ENCODE measurements at regions not wholly inside any gene's neighbourhood (a gene's known extent, or its start where the extent isn't known, plus 50 kb on each side); places are given as distances from the start of the nearest gene placed in this dataset.

DNA sequence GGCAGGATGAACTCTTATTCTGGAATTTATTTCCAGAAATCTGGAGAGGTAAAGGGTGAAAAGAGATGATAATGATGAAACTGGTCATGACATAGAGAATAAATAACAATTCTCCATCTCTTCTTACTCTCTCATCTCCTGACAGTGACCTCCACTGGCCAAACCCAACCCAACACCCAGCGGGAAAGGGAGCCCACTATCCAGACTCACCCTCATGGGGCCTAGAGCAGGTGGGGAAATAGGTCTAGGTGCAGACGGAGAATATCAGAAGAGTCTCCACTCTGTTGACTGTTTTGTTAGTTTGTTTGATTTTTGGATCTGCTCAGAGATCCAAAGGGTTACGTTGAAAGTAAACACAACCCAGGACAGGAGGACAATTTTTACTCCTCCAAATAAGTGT is 263.2 kb upstream of the PARD3B start:
- Mint-ChIP-seq H3K36me3 (ENCODE audit: low read depth) (no peaks in the 10 kb centered on the region), H3K9me3 (no peaks in the 10 kb centered on the region), H3K4me3 (no peak overlapping the region), H3K27ac (no peak overlapping the region), H3K4me1 (ENCODE audit: low read depth) (no peaks in the 10 kb centered on the region), H3K27me3 (ENCODE audit: low read depth) (peaks cover 33% of the 10 kb centered on the region)
- no peak for DNase-seq (ENCODE audit: low spot score)

DNA sequence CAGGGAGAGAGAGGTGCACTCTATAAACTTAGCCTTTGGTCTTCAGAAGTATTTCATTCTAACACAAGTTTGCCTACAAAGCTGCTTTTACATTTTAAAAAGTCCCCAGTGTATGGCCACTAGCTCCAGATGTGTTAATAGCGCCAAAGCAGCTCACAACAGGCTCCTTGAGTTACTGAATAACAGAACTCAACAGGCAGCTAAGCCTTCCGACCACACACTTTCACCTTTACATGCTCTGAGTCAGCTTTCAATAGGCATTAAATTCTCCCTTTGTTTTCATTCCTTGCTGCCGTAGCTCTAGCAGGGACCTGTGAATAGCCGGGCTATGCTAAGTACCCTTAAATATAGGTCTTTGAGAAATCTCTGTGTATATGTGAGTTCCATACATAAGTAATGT is 262.8 kb upstream of the PARD3B start:
- Mint-ChIP-seq H3K27me3 (ENCODE audit: low read depth) (peaks cover 31% of the 10 kb centered on the region), H3K27ac (no peak overlapping the region), H3K4me1 (ENCODE audit: low read depth) (no peaks in the 10 kb centered on the region), H3K9me3 (no peaks in the 10 kb centered on the region), H3K4me3 (no peak overlapping the region), H3K36me3 (ENCODE audit: low read depth) (no peaks in the 10 kb centered on the region)
- DNase-seq (ENCODE audit: low spot score): no peak

DNA sequence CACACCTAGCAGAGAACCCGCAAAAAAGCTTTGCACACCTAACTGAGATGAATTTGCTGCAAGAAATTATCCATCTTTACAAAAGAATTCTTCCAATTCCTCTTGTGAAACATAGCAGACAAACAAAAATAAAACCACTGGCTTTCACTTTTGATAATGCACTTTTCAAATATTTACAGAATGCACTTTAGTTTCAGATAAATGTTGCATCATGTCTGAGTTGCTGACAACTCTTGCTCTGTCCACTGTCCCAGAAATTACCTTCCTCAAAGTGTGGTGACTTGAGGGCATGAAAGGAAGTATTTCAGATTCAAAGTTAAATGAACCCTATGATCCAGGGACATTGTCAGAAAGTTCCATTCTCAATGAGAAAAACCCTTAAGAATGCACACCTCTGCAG is 256.2 kb upstream of the PARD3B start:
- peaks cover 22% of the 10 kb centered on the region for H3K27me3 Mint-ChIP-seq (ENCODE audit: low read depth)
- DNase-seq (ENCODE audit: low spot score): no peak
- H3K27ac Mint-ChIP-seq: no peak overlapping the region
- H3K4me1 Mint-ChIP-seq (ENCODE audit: low read depth): no peaks in the 10 kb centered on the region
- H3K9me3 Mint-ChIP-seq: no peaks in the 10 kb centered on the region
- no peaks in the 10 kb centered on the region for H3K36me3 Mint-ChIP-seq (ENCODE audit: low read depth)
- no peak overlapping the region for H3K4me3 Mint-ChIP-seq

DNA sequence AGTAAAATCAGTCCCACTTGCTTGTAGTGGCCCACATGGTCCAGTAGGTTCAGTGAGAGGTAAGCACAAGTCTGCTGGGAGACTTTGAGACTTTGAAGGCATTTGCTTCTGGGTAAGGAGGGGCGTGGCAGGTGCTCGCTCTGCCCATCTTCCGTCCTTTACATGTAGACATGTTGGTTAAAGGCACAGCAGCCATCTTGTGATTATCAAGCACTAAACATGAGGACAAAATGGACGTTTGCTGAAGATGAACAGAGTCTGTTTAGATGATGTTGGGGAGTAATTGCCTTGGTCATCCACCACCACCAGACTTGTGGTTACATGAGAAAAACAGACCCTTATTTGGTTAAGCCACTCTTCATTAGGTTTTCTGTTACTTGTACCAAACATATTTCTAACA is 252.8 kb upstream of the PARD3B start:
- H3K4me3 Mint-ChIP-seq: no peak overlapping the region
- DNase-seq (ENCODE audit: low spot score): no peak
- H3K27me3 Mint-ChIP-seq (ENCODE audit: low read depth): peaks cover 19% of the 10 kb centered on the region
- H3K27ac Mint-ChIP-seq: no peak overlapping the region
- no peaks in the 10 kb centered on the region for H3K9me3 Mint-ChIP-seq
- H3K36me3 Mint-ChIP-seq (ENCODE audit: low read depth): no peaks in the 10 kb centered on the region
- H3K4me1 Mint-ChIP-seq (ENCODE audit: low read depth): no peaks in the 10 kb centered on the region

DNA sequence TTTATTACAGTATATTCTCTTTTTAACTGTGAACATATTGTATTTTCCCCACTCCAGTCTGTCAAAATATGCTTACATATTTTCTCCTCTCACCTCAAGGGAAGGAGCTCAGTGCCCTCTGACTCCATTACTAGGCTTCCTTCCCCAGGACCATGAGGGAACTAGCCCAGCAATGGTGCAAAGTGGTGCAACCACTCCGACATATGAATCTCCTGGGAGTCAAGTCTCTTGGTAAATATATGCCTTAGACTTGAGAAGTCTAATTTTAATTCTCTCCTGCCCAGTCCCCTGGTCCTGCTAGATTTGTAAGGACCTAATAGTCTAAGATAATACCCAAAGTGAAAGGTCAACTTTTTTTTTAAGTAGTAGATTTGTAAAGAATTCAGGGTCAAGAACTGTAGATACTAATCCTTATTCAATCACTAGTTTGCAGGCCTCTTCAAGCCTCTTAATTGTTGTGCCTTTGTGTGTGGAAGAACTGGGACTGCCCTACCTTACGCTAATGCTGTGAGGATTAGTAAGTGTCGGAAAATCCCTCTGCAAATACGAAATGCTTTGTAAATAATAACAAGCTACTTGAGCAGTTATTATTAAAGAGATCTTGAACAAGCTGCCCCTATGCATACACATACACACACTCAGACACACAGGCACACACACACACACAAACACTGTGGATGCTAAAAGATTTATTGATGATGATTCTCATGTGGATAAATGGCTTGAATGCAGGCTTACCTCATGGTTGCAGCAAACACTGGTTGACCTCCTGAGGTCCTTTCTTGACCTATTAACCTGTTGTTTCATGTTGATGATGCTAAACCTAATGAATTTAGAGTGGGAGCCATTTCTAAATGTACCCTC is 251.2 kb upstream of the PARD3B start:
- peaks cover 16% of the 10 kb centered on the region for H3K27me3 Mint-ChIP-seq (ENCODE audit: low read depth)
- H3K9me3 Mint-ChIP-seq: no peaks in the 10 kb centered on the region
- H3K36me3 Mint-ChIP-seq (ENCODE audit: low read depth): no peaks in the 10 kb centered on the region
- no peak overlapping the region for H3K4me3 Mint-ChIP-seq
- H3K27ac Mint-ChIP-seq: no peak overlapping the region
- DNase-seq (ENCODE audit: low spot score): no peak
- no peaks in the 10 kb centered on the region for H3K4me1 Mint-ChIP-seq (ENCODE audit: low read depth)

DNA sequence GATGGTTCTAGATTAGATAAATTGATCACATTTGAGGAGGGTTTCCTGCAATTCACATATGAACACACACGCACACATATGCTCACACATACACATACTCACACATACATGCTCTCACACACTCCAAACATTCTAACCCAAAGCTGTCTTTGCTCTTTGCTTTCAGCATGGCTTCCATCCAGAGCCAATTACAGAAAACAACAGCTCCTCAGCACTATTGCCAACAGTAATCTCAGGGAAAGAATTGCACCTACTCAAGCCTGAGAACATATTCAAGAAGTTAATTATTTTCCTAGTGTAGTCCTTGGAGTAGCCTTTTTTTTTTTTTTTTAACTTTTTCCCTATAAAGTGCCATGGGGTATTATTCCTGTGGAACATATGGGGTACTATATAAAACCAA is 246.9 kb upstream of the PARD3B start:
- no peaks in the 10 kb centered on the region for H3K4me1 Mint-ChIP-seq (ENCODE audit: low read depth)
- H3K4me3 Mint-ChIP-seq: no peak overlapping the region
- DNase-seq (ENCODE audit: low spot score): no peak
- H3K36me3 Mint-ChIP-seq (ENCODE audit: low read depth): no peaks in the 10 kb centered on the region
- H3K27ac Mint-ChIP-seq: no peak overlapping the region
- no peaks in the 10 kb centered on the region for H3K9me3 Mint-ChIP-seq
- peaks cover 11% of the 10 kb centered on the region for H3K27me3 Mint-ChIP-seq (ENCODE audit: low read depth)

DNA sequence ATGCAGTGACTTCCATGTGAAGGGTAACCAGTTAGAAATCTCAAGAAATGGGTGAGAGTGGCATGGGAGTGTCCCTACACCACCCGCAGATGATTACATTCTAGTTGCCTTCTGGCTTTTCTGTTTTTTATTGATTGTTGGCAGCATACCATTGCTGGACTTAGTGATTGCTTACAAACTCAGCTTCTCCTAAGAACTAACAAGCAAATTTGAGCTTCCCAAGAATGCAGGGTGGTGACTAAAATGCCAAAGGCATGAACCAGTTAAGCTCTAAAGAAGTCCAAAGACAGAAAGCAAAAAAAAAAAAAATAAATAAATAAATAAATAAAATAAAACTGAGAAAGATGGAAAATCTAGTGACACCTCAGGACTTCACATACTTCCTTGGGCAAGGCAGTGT is 245.5 kb upstream of the PARD3B start:
- Mint-ChIP-seq H3K27me3 (ENCODE audit: low read depth) (peaks cover 9% of the 10 kb centered on the region), H3K4me1 (ENCODE audit: low read depth) (no peaks in the 10 kb centered on the region), H3K36me3 (ENCODE audit: low read depth) (no peaks in the 10 kb centered on the region), H3K4me3 (no peak overlapping the region), H3K27ac (no peak overlapping the region), H3K9me3 (no peaks in the 10 kb centered on the region)
- DNase-seq (ENCODE audit: low spot score): no peak

DNA sequence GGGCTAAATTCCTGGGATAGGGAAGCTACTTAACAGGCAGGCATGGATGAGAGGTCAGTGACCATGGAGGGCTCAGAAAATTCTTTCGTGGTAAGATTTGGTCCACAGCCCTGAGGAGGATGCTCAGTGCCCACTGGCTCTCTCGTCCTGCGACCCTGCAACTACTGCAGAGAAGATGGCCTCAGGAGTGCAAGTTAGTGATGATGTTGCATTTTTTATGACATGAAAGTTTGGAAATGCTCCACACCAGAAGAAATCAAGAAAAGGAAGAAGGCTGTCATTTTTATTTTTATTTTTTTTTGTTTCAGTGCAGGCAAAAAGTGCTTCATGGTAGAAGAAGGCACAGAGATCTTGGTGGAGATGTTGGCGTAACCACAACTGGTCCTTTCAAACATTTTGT is 238.6 kb upstream of the PARD3B start:
- H3K36me3 Mint-ChIP-seq (ENCODE audit: low read depth): no peaks in the 10 kb centered on the region
- H3K4me1 Mint-ChIP-seq (ENCODE audit: low read depth): no peaks in the 10 kb centered on the region
- no peak overlapping the region for H3K27ac Mint-ChIP-seq
- no peak for DNase-seq (ENCODE audit: low spot score)
- H3K27me3 Mint-ChIP-seq (ENCODE audit: low read depth): peaks cover 8% of the 10 kb centered on the region
- H3K4me3 Mint-ChIP-seq: no peak overlapping the region
- H3K9me3 Mint-ChIP-seq: no peaks in the 10 kb centered on the region

DNA sequence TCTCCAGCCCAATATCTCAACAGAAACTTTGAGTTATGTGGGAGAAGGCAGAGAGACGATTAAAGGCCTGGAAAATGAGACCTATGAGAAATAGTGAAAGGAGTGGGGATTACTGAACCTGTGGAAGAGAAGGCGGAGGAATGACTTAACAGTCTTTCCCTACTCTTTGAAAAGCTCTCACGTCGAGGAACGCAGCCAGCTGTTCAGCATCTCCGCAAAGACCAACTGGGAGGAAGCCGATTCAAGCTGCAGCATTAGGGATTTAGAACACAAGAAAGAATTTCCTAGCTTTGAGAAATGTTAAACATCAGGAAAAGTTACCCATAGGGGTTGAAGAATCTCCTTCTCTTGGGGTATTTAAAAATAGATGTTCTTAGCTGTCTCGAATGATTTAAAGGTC is 233.2 kb upstream of the PARD3B start:
- peaks cover 9% of the 10 kb centered on the region for H3K27me3 Mint-ChIP-seq (ENCODE audit: low read depth)
- no peaks in the 10 kb centered on the region for H3K4me1 Mint-ChIP-seq (ENCODE audit: low read depth)
- no peak overlapping the region for H3K4me3 Mint-ChIP-seq
- no peak for DNase-seq (ENCODE audit: low spot score)
- H3K27ac Mint-ChIP-seq: no peak overlapping the region
- H3K9me3 Mint-ChIP-seq: no peaks in the 10 kb centered on the region
- no peaks in the 10 kb centered on the region for H3K36me3 Mint-ChIP-seq (ENCODE audit: low read depth)

DNA sequence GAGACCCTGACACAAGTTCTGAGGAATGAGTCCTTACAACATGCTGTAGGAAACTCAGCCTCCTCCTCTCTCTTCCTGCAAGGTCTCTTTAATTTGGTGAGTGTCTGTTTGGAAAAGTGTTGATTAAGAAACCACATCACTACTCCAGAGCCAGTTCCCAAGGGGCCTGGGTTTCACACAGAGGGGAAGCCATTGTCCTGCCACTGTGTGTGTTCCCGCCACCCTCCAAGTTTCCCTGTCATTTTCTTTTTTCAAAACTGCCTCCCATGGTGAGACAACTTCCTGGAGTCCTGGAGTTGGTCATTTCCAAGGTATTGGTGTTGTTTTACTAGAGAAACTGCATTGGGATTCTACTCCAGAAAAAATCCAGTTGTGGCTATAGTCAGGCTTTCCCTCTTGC is 232.0 kb upstream of the PARD3B start:
- no peaks in the 10 kb centered on the region for H3K36me3 Mint-ChIP-seq (ENCODE audit: low read depth)
- H3K4me1 Mint-ChIP-seq (ENCODE audit: low read depth): no peaks in the 10 kb centered on the region
- no peak overlapping the region for H3K4me3 Mint-ChIP-seq
- no peak overlapping the region for H3K27ac Mint-ChIP-seq
- no peak for DNase-seq (ENCODE audit: low spot score)
- H3K9me3 Mint-ChIP-seq: no peaks in the 10 kb centered on the region
- H3K27me3 Mint-ChIP-seq (ENCODE audit: low read depth): peaks cover 18% of the 10 kb centered on the region

DNA sequence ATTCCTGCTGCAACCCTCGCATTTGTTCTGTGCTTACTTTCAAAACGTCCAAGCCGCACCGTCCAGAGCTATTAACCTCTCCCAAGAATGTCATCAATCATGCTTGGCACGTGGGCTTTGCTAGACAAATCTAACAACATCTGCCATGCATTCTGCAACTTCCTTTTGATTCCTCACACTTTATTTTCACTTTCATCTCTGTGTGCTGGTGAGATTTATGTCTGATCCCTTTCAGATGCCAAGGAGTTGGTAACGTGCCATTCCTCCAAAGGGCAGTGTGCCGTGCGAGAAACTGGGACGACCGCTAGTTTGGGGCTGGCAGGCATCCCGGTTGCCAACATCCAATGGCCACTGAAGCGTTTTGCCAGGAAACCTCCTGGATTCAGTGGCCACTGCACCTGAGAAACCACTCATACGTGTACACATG is 230.0 kb upstream of the PARD3B start:
- H3K27ac Mint-ChIP-seq: no peak overlapping the region

DNA sequence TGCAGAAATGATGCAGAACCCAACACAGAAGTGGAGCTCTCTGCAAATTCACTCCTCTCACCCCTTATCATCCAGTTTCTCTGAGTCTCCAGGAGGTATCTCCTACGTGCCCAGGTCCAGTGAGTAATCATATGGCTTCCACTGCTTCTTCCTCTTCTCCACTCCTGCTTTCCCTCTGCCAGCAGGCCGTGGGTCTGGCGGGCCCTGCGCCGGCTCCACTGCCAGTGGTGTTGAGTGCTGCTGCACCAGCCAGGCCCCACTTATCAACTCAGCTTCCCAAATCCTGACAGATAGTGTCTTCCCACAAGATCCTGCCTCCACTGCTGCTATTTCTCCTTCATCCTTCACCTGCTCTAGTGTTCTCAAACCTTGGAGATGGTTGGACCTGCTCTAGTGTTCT is 227.6 kb upstream of the PARD3B start:
- H3K27ac Mint-ChIP-seq: no peak overlapping the region
- H3K9me3 Mint-ChIP-seq: no peaks in the 10 kb centered on the region
- DNase-seq (ENCODE audit: low spot score): no peak
- no peak overlapping the region for H3K4me3 Mint-ChIP-seq
- no peaks in the 10 kb centered on the region for H3K36me3 Mint-ChIP-seq (ENCODE audit: low read depth)
- H3K27me3 Mint-ChIP-seq (ENCODE audit: low read depth): peaks cover 27% of the 10 kb centered on the region
- H3K4me1 Mint-ChIP-seq (ENCODE audit: low read depth): peaks cover 4% of the 10 kb centered on the region

More for the DNA sequence above, 230.0 kb upstream of the PARD3B start:
- Mint-ChIP-seq H3K36me3 (ENCODE audit: low read depth) (no peaks in the 10 kb centered on the region), H3K27me3 (ENCODE audit: low read depth) (peaks cover 21% of the 10 kb centered on the region), H3K9me3 (no peaks in the 10 kb centered on the region), H3K4me1 (ENCODE audit: low read depth) (no peaks in the 10 kb centered on the region), H3K4me3 (no peak overlapping the region)
- DNase-seq (ENCODE audit: low spot score): no peak

DNA sequence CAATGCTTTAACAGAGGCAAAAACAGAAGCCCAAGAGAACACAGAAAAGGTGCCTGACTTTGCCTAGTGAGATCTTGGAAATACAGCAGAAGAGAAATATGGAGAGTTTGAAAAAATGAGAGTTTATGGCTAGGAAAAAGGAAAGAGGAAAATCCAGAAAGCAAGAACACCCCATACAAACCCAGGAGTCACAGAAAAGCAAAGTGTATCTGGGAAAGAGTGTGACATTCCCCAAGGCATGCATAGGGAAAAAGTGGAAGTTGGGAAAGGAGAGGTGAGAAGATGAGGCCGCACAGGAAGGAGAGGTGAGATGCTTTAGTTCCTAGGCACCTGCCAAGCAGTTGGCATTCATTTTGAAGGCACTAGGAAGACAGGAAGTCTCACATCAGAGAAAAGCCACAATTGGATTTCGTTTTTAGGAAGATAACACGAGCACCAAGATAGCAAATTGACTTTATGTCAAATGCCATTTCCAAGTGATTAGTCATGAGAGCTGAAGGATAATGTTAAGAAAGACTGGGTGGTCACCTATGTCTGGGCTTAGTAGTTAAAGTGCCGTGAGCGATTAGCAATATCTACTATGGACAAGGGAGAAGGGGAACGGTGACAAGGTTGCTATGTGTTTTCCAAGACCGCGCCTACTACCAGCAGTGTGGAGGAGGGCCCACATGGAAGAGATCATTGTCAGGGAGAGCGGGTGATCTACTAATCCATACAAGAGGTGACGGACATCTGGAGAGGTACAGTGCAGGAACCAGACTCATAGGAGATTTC is 224.1 kb upstream of the PARD3B start:
- Mint-ChIP-seq H3K36me3 (ENCODE audit: low read depth) (no peaks in the 10 kb centered on the region), H3K27me3 (ENCODE audit: low read depth) (peaks cover 30% of the 10 kb centered on the region), H3K4me1 (ENCODE audit: low read depth) (peaks cover 6% of the 10 kb centered on the region), H3K27ac (no peak overlapping the region), H3K4me3 (no peak overlapping the region), H3K9me3 (no peaks in the 10 kb centered on the region)
- DNase-seq (ENCODE audit: low spot score): no peak

DNA sequence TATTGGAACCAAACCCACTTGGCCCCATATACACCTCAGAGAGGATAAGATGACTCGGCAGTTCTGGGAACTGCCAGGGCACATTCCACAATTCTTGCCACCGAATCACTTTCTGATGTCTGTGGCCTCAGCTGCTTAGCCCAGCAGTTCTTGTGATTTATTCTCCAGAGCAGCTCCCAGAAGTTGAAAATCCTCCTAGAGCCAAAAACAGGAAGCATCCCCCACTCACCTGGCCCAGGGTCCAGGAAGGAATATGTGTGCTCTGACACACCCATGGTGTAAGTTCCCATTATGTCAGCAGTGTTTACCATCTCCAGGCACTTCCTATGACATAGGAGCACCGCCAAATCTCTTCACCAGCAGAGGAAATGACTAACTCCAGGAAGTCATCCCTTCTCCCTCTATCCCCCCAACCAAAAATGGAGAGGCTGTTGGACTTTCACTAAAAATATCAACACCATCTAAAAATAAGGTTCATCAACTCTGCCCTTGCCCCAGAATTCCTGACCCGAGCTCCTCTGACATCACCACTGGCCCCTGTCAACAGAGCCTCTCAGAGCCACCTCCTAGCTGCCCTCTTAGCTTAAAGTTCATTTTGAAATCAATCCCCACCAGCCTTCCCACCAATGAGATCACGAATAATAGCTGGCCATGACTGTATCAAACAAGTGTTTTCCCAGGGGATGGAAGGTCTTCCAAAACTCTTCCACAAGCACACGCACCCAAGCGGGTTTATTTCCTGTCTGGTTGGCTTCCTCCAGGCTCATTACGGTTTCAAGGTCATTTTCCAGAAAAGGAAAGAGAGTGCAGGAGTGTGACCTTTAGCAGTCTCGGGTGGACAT is 223.1 kb upstream of the PARD3B start:
- no peaks in the 10 kb centered on the region for H3K9me3 Mint-ChIP-seq
- peaks cover 34% of the 10 kb centered on the region for H3K27me3 Mint-ChIP-seq (ENCODE audit: low read depth)
- no peaks in the 10 kb centered on the region for H3K36me3 Mint-ChIP-seq (ENCODE audit: low read depth)
- no peak for DNase-seq (ENCODE audit: low spot score)
- H3K4me1 Mint-ChIP-seq (ENCODE audit: low read depth): peaks cover 6% of the 10 kb centered on the region
- no peak overlapping the region for H3K4me3 Mint-ChIP-seq
- no peak overlapping the region for H3K27ac Mint-ChIP-seq

Measured in T-helper 2 cell treated with Interferon-gamma antibody and Interleukin-4, amounts not matched to agents 5 μg/mL and 100 μg/mL, for 36 hours (primary cell).